ENCODE measurements at regions not wholly inside any gene's neighbourhood (a gene's known extent, or its start where the extent isn't known, plus 50 kb on each side); places are given as distances from the start of the nearest gene placed in this dataset.

- TF ChIP-seq, protein P1, sequence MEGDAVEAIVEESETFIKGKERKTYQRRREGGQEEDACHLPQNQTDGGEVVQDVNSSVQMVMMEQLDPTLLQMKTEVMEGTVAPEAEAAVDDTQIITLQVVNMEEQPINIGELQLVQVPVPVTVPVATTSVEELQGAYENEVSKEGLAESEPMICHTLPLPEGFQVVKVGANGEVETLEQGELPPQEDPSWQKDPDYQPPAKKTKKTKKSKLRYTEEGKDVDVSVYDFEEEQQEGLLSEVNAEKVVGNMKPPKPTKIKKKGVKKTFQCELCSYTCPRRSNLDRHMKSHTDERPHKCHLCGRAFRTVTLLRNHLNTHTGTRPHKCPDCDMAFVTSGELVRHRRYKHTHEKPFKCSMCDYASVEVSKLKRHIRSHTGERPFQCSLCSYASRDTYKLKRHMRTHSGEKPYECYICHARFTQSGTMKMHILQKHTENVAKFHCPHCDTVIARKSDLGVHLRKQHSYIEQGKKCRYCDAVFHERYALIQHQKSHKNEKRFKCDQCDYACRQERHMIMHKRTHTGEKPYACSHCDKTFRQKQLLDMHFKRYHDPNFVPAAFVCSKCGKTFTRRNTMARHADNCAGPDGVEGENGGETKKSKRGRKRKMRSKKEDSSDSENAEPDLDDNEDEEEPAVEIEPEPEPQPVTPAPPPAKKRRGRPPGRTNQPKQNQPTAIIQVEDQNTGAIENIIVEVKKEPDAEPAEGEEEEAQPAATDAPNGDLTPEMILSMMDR (conservative IDR thresholded peaks at IDR 0.05) = no peak
- TF ChIP-seq ZFX (IDR thresholded peaks at IDR 0.05) = no peak
These were observed 1701.8 kb downstream of the EFNA5 start for GRCh38 chr5:105968981-105969380.
